Left lung (tissue), 4 donors: ENCODE measurements at regions not wholly inside any gene's neighbourhood (a gene's known extent, or its start where the extent isn't known, plus 50 kb on each side); places are given as distances from the start of the nearest gene placed in this dataset.

ENCODE experiments used
- ATAC-seq: fragments of 200-7000 bp; cut with Tn5 transposase; one replicate; pipeline ENCODE4 v1.9.1; 2020; ENCODE audit warnings: moderate library complexity
- DNase-seq, 4 donors: peaks; one replicate each; pipeline ENCODE4 v3.0.0-alpha.2; 2013 to 2020
- H3K27ac ChIP-seq, 2 donors: fragments of 200-600 bp; sonication (generic) in 1 of 2; one replicate each; pipeline versions ENCODE4 v1.5.0 to v1.8.0; 2020 to 2021
- H3K27me3 ChIP-seq, 2 donors: fragments of 200-600 bp; sonication (generic) in 1 of 2; one replicate each; pipeline versions ENCODE4 v1.5.0 to v1.8.0; 2020 to 2021
- H3K36me3 ChIP-seq, 2 donors: fragments of 200-600 bp; sonication (generic) in 1 of 2; one replicate each; pipeline versions ENCODE4 v1.5.0 to v1.8.0; 2020 to 2021
- H3K4me1 ChIP-seq, 2 donors: fragments of 200-600 bp; one replicate each; pipeline ENCODE4 v1.8.0; 2021
- H3K4me3 ChIP-seq, 2 donors: fragments of 200-600 bp; sonication (generic) in 1 of 2; one replicate each; pipeline versions ENCODE4 v1.5.0 to v1.8.0; 2020 to 2021; ENCODE audit warnings: mild to moderate bottlenecking in 1 of 2
- H3K9me3 ChIP-seq, 2 donors: fragments of 200-600 bp; sonication (generic) in 1 of 2; one replicate each; pipeline versions ENCODE4 v1.5.0 to v1.8.0; 2020 to 2021
- CTCF ChIP-seq, 2 donors: fragments of 200-600 bp; sonication (generic) in 1 of 2; IDR thresholded peaks; one replicate each; pipeline versions ENCODE4 v1.5.0 to v1.8.0; 2021; ENCODE audit warnings: antibody characterized with exemption in 2 of 2
- intact Hi-C, 2 donors: fragments of 100-400 bp; cut with DNase I; formaldehyde crosslinking; loops; one replicate each; pipeline versions ENCODE4 v1.11.2 to v1.14.2; 2022
- donor health status: DM: no; HTN: yes; CAD: no.
- donor health status: DM: no; HTN: no; CAD: no.

- Histone ChIP-seq H3K36me3 (no peaks in the 10 kb centered on the region), H3K27ac (no peak overlapping the region), H3K4me1 (peaks cover 0 to 5% of the 10 kb centered on the region in 2 donors), H3K9me3 (no peaks in the 10 kb centered on the region), H3K4me3 (no peak overlapping the region), H3K27me3 (no peaks in the 10 kb centered on the region)
- intact Hi-C loops: no loop called here
- DNase-seq: no peak
- ATAC-seq: no peak
- TF ChIP-seq CTCF (IDR thresholded peaks at IDR 0.05): no peak
Observed at GRCh38 chr3:193836511-193836910, 243.5 kb downstream of the OPA1 start.

GRCh38 chr3:193836918-193837317 is 243.9 kb downstream of the OPA1 start:
- Histone ChIP-seq H3K27me3 (no peaks in the 10 kb centered on the region), H3K4me1 (peaks cover 0 to 8% of the 10 kb centered on the region in 2 donors), H3K4me3 (no peak overlapping the region), H3K27ac (no peak overlapping the region), H3K36me3 (no peaks in the 10 kb centered on the region), H3K9me3 (no peaks in the 10 kb centered on the region)
- ATAC-seq (no peak), DNase-seq (no peak)
- intact Hi-C loops: no loop called here
- no peak for TF ChIP-seq CTCF (IDR thresholded peaks at IDR 0.05)

GRCh38 chr3:193837347-193837827 is 244.4 kb downstream of the OPA1 start:
- intact Hi-C loops: no loop called here
- TF ChIP-seq CTCF (IDR thresholded peaks at IDR 0.05): no peak
- Histone ChIP-seq H3K4me3 (no peak overlapping the region), H3K36me3 (no peaks in the 10 kb centered on the region), H3K27me3 (no peaks in the 10 kb centered on the region), H3K4me1 (peaks cover 0 to 8% of the 10 kb centered on the region in 2 donors), H3K9me3 (no peaks in the 10 kb centered on the region), H3K27ac (no peak overlapping the region)
- ATAC-seq (no peak), DNase-seq (no peak)

- DNase-seq: no peak
- H3K27ac ChIP-seq: no peak overlapping the region
Observed at GRCh38 chr3:193840111-193840641, 247.2 kb downstream of the OPA1 start.

GRCh38 chr3:193841581-193841980 is 248.6 kb downstream of the OPA1 start:
- H3K4me1 ChIP-seq: peaks cover 5 to 11% of the 10 kb centered on the region in 2 donors
- no peak overlapping the region for H3K4me3 ChIP-seq
- H3K9me3 ChIP-seq: no peaks in the 10 kb centered on the region
- no peak for TF ChIP-seq CTCF (IDR thresholded peaks at IDR 0.05)
- H3K27ac ChIP-seq: no peak overlapping the region
- H3K36me3 ChIP-seq: no peaks in the 10 kb centered on the region
- ATAC-seq (no peak), DNase-seq (no peak)
- no peaks in the 10 kb centered on the region for H3K27me3 ChIP-seq
- intact Hi-C loops: no loop called here

More at GRCh38 chr3:193840111-193840641, 247.2 kb downstream of the OPA1 start:
- intact Hi-C loops: no loop called here
- Histone ChIP-seq H3K4me1 (peaks cover 5 to 11% of the 10 kb centered on the region in 2 donors), H3K4me3 (no peak overlapping the region), H3K36me3 (no peaks in the 10 kb centered on the region), H3K9me3 (no peaks in the 10 kb centered on the region), H3K27me3 (no peaks in the 10 kb centered on the region)
- ATAC-seq: no peak
- TF ChIP-seq CTCF (IDR thresholded peaks at IDR 0.05): no peak
